Kidney capillary endothelial cell (primary cell): ENCODE measurements at regions not wholly inside any gene's neighbourhood (a gene's known extent, or its start where the extent isn't known, plus 50 kb on each side); places are given as distances from the start of the nearest gene placed in this dataset.

Source experiments
- DNase-seq: peaks from one replicate; pipeline ENCODE4 v3.0.0-alpha.2; 2018; ENCODE audit warnings: low spot score

- DNase-seq: no peak
Observed at GRCh38 chr3:24596626-24597025, 102.0 kb upstream of the THRB start.

- DNase-seq: no peak
Observed at GRCh38 chr3:24598695-24599470, 104.2 kb upstream of the THRB start.

- no peak for DNase-seq
Observed at GRCh38 chr3:24601066-24601939, 106.7 kb upstream of the THRB start.

GRCh38 chr3:24604215-24604614, 109.6 kb upstream of the THRB start:
- no peak for DNase-seq

GRCh38 chr3:24605511-24606028, 110.9 kb upstream of the THRB start:
- DNase-seq: no peak

GRCh38 chr3:24607281-24607680, 112.6 kb upstream of the THRB start:
- no peak for DNase-seq

GRCh38 chr3:24608701-24609390, 114.2 kb upstream of the THRB start:
- no peak for DNase-seq

- no peak for DNase-seq
Observed at GRCh38 chr3:24614359-24614758, 119.7 kb upstream of the THRB start.

- no peak for DNase-seq
Observed at GRCh38 chr3:24615177-24615576, 120.5 kb upstream of the THRB start.

GRCh38 chr3:24616110-24616829, 121.6 kb upstream of the THRB start:
- DNase-seq: no peak

GRCh38 chr3:24622138-24622537, 127.5 kb upstream of the THRB start:
- no peak for DNase-seq

- no peak for DNase-seq
Observed at GRCh38 chr3:24622696-24623225, 128.1 kb upstream of the THRB start.

GRCh38 chr3:24623657-24624056, 129.0 kb upstream of the THRB start:
- no peak for DNase-seq

GRCh38 chr3:24624938-24625681, 130.5 kb upstream of the THRB start:
- DNase-seq: no peak

- no peak for DNase-seq
Observed at GRCh38 chr3:24628523-24629258, 134.0 kb upstream of the THRB start.

- DNase-seq: no peak
Observed at GRCh38 chr3:24631481-24631880, 136.8 kb upstream of the THRB start.

- no peak for DNase-seq
Observed at GRCh38 chr3:24639061-24639460, 144.4 kb upstream of the THRB start.

GRCh38 chr3:24639481-24640329, 145.1 kb upstream of the THRB start:
- no peak for DNase-seq

GRCh38 chr3:24640330-24640877, 145.8 kb upstream of the THRB start:
- peak; percentile 19 for DNase-seq
